ENCODE measurements at regions not wholly inside any gene's neighbourhood (a gene's known extent, or its start where the extent isn't known, plus 50 kb on each side); places are given as distances from the start of the nearest gene placed in this dataset.

DNA sequence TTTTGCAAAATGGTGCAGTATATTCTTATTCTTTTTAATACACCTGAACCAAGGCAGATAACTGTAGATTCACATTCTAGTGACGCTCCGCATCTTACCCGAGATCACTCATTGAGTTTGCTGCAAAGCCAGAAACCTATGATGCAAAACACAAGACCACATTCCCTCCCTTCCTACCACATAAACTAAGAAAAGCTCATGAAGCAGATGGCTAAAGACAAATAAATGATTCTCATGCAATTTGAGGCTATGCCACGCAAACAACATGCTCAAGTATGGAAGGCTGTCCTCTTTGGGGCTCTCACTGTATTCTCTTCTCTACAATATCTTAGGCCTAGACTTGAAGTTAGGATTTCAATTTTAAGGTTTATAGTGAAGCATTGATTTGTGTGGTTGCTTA is 95.0 kb upstream of the BMPER start:
- FAIRE-seq (no peak), DNase-seq (ENCODE audit: low read depth, low spot score) (no peak)
- Histone ChIP-seq H3K9me3 (ENCODE audit: control insufficient read depth, low read depth, low read length) (no peaks in the 10 kb centered on the region), H3K36me3 (ENCODE audit: control insufficient read depth in 2 of 2, extremely low read depth in 1 of 2, insufficient read depth in 2 of 2, low read length in 2 of 2) (no peaks in the 10 kb centered on the region), H2AFZ (ENCODE audit: control insufficient read depth, low read length) (no peak overlapping the region), H3K4me3 (ENCODE audit: control insufficient read depth in 2 of 3, extremely low read depth in 1 of 3, insufficient read depth in 2 of 3, low read depth in 1 of 3, low read length in 3 of 3) (no peak overlapping the region), H3K9ac (ENCODE audit: control insufficient read depth, extremely low read depth, insufficient read depth, low read length) (no peak overlapping the region), H3K79me2 (ENCODE audit: control insufficient read depth, insufficient read depth, low read length) (no peaks in the 10 kb centered on the region), H3K9me1 (ENCODE audit: control insufficient read depth, extremely low read depth, insufficient read depth, low read length) (no peaks in the 10 kb centered on the region), H3K27me3 (ENCODE audit: control insufficient read depth, extremely low read depth, insufficient read depth, low read length) (no peaks in the 10 kb centered on the region), H4K20me1 (ENCODE audit: control insufficient read depth, extremely low read depth, insufficient read depth, low read length) (no peaks in the 10 kb centered on the region), H3K27ac (ENCODE audit: control insufficient read depth, insufficient read depth, low read length) (no peak overlapping the region), H3K4me2 (ENCODE audit: control insufficient read depth, extremely low read depth, insufficient read depth, low read depth, low read length) (no peak overlapping the region), H3K4me1 (ENCODE audit: control insufficient read depth, extremely low read depth, insufficient read depth, low read length) (peaks cover 24% of the 10 kb centered on the region)
- TF ChIP-seq, protein P1, sequence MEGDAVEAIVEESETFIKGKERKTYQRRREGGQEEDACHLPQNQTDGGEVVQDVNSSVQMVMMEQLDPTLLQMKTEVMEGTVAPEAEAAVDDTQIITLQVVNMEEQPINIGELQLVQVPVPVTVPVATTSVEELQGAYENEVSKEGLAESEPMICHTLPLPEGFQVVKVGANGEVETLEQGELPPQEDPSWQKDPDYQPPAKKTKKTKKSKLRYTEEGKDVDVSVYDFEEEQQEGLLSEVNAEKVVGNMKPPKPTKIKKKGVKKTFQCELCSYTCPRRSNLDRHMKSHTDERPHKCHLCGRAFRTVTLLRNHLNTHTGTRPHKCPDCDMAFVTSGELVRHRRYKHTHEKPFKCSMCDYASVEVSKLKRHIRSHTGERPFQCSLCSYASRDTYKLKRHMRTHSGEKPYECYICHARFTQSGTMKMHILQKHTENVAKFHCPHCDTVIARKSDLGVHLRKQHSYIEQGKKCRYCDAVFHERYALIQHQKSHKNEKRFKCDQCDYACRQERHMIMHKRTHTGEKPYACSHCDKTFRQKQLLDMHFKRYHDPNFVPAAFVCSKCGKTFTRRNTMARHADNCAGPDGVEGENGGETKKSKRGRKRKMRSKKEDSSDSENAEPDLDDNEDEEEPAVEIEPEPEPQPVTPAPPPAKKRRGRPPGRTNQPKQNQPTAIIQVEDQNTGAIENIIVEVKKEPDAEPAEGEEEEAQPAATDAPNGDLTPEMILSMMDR (optimal IDR thresholded peaks at IDR 0.05 in 1 of 3, IDR thresholded peaks at IDR 0.05 in 1 of 3, conservative IDR thresholded peaks at IDR 0.05 in 1 of 3; ENCODE audit: extremely low read depth in 1 of 3, insufficient read depth in 2 of 3, low read length in 3 of 3) = no peak
- no peak for TF ChIP-seq EZH2 (IDR thresholded peaks at IDR 0.05; ENCODE audit: low read length)
- dilution Hi-C loops (cut with MboI; ENCODE audit: extremely low pct_ligation_motif_present, low sequenced_read_pairs) = no loop called here

DNA sequence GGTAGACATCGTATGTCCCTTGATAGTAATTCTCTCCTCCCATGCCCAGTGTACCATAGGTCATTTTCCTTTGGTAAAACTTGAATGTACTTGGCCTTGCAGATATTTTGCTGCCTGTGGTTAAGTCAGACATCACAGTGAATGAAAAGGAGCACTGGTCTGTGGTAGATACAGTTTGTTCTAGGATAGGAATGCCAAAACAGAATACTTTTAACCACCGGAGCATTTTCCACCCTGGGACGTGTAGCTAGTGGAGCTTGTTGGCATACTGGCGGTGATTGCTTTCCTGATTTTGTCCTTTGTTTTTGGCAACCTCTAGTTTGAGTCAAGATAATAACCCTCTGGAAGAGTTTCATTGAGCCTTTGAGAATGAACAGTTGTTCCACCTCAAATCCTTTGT is 92.0 kb upstream of the BMPER start:
- DNase-seq (ENCODE audit: low read depth, low spot score) (no peak), FAIRE-seq (no peak)
- Histone ChIP-seq H3K9me1 (ENCODE audit: control insufficient read depth, extremely low read depth, insufficient read depth, low read length) (no peaks in the 10 kb centered on the region), H3K27me3 (ENCODE audit: control insufficient read depth, extremely low read depth, insufficient read depth, low read length) (no peaks in the 10 kb centered on the region), H3K4me3 (ENCODE audit: control insufficient read depth in 2 of 3, extremely low read depth in 1 of 3, insufficient read depth in 2 of 3, low read depth in 1 of 3, low read length in 3 of 3) (no peak overlapping the region), H4K20me1 (ENCODE audit: control insufficient read depth, extremely low read depth, insufficient read depth, low read length) (no peaks in the 10 kb centered on the region), H3K4me1 (ENCODE audit: control insufficient read depth, extremely low read depth, insufficient read depth, low read length) (peaks cover 4% of the 10 kb centered on the region), H3K4me2 (ENCODE audit: control insufficient read depth, extremely low read depth, insufficient read depth, low read depth, low read length) (no peak overlapping the region), H3K27ac (ENCODE audit: control insufficient read depth, insufficient read depth, low read length) (no peak overlapping the region), H3K36me3 (ENCODE audit: control insufficient read depth in 2 of 2, extremely low read depth in 1 of 2, insufficient read depth in 2 of 2, low read length in 2 of 2) (no peaks in the 10 kb centered on the region), H3K9ac (ENCODE audit: control insufficient read depth, extremely low read depth, insufficient read depth, low read length) (no peak overlapping the region), H3K9me3 (ENCODE audit: control insufficient read depth, low read depth, low read length) (no peaks in the 10 kb centered on the region), H3K79me2 (ENCODE audit: control insufficient read depth, insufficient read depth, low read length) (no peaks in the 10 kb centered on the region), H2AFZ (ENCODE audit: control insufficient read depth, low read length) (no peak overlapping the region)
- TF ChIP-seq, protein P1 (optimal IDR thresholded peaks at IDR 0.05 in 1 of 3, IDR thresholded peaks at IDR 0.05 in 1 of 3, conservative IDR thresholded peaks at IDR 0.05 in 1 of 3; ENCODE audit: extremely low read depth in 1 of 3, insufficient read depth in 2 of 3, low read length in 3 of 3) = no peak
- TF ChIP-seq EZH2 (IDR thresholded peaks at IDR 0.05; ENCODE audit: low read length) = no peak
- dilution Hi-C loops (cut with MboI; ENCODE audit: extremely low pct_ligation_motif_present, low sequenced_read_pairs) = no loop called here

Data from keratinocyte (primary cell).